CD4-positive, alpha-beta T cell (primary cell): ENCODE measurements at regions not wholly inside any gene's neighbourhood (a gene's known extent, or its start where the extent isn't known, plus 50 kb on each side); places are given as distances from the start of the nearest gene placed in this dataset.

ENCODE experiments used
- ATAC-seq: fragments of 200-7000 bp; cut with Tn5 transposase; one replicate; pipeline ENCODE4 v1.10.0; 2022; ENCODE audit warnings: mild to moderate bottlenecking; ENCODE audit not compliant: poor library complexity
- CTCF ChIA-PET: fragments of 350-600 bp; sonication (Branson Sonifier 250); formaldehyde crosslinking; loops from one replicate; lab custom pipeline; 2021; ENCODE audit warnings: antibody characterized with exemption, inconsistent platforms; lab: Charles Lee
- POLR2A ChIA-PET: fragments of 350-600 bp; sonication (Branson Sonifier 250); formaldehyde crosslinking; loops from one replicate; lab custom pipeline; 2021; ENCODE audit warnings: antibody characterized with exemption, inconsistent platforms; lab: Charles Lee
- DNase-seq, 14 experiments: peaks; one replicate each; pipeline ENCODE4 v3.0.0-alpha.2; 2013 to 2020; ENCODE audit warnings: mixed read lengths in 2 of 14
- H3K27ac ChIP-seq, 2 donors: one replicate each; pipeline versions ENCODE4 v1.5.1 to v1.7.0; 2013; ENCODE audit warnings: low read length in 2 of 2, low read depth in 1 of 2, mild to moderate bottlenecking in 1 of 2
- H3K27me3 ChIP-seq, 2 experiments: 1 replicate in 1 of 2; 2 replicates in 1 of 2; pipeline versions ENCODE4 v1.6.1 to v1.7.0; 2013; ENCODE audit warnings: low read length in 2 of 2, control low read depth in 1 of 2, mild to moderate bottlenecking in 1 of 2, moderate library complexity in 1 of 2; ENCODE audit not compliant: insufficient read depth in 2 of 2, control insufficient read depth in 1 of 2
- H3K36me3 ChIP-seq: one replicate; pipeline ENCODE4 v1.6.1; 2013; ENCODE audit warnings: low read length, control low read depth; ENCODE audit not compliant: insufficient read depth
- H3K4me1 ChIP-seq: one replicate; pipeline ENCODE4 v1.6.1; 2013; ENCODE audit warnings: low read length, control low read depth; ENCODE audit not compliant: insufficient read depth
- H3K4me3 ChIP-seq: one replicate; pipeline ENCODE4 v1.5.1; 2013; ENCODE audit warnings: mild to moderate bottlenecking, low read length, moderate library complexity
- H3K9me3 ChIP-seq, 2 experiments: 1 replicate in 1 of 2; 2 replicates in 1 of 2; pipeline versions ENCODE4 v1.6.1 to v1.7.0; 2013; ENCODE audit warnings: low read length in 2 of 2, mild to moderate bottlenecking in 2 of 2, control low read depth in 1 of 2, moderate library complexity in 1 of 2; ENCODE audit not compliant: control insufficient read depth in 1 of 2, insufficient read depth in 1 of 2
- H3K27ac Mint-ChIP-seq: one replicate; pipeline ENCODE4 v1.8.0; 2020; ENCODE audit warnings: mixed read lengths
- H3K27me3 Mint-ChIP-seq: one replicate; pipeline ENCODE4 v1.8.0; 2021; ENCODE audit warnings: mixed read lengths
- H3K36me3 Mint-ChIP-seq: one replicate; pipeline ENCODE4 v1.8.0; 2021; ENCODE audit warnings: low read depth, mixed read lengths
- H3K4me1 Mint-ChIP-seq: one replicate; pipeline ENCODE4 v1.8.0; 2021; ENCODE audit warnings: low read depth, mixed read lengths
- H3K4me3 Mint-ChIP-seq: one replicate; pipeline ENCODE4 v1.8.0; 2020; ENCODE audit warnings: mild to moderate bottlenecking, mixed read lengths
- H3K9me3 Mint-ChIP-seq: one replicate; pipeline ENCODE4 v1.8.0; 2020; ENCODE audit warnings: mixed read lengths
- intact Hi-C, 2 experiments: fragments of 100-400 bp; cut with DNase I in 1 of 2; cut with micrococcal nuclease in 1 of 2; formaldehyde crosslinking; loops; one replicate each; pipeline versions ENCODE4 v1.15.1 to v1.9.0; 2023 to 2025; cut with DNase I, micrococcal nuclease
- TF ChIP-seq, protein P1 (sequence below): fragments of 200-600 bp; IDR thresholded peaks from one replicate; pipeline ENCODE4 v1.8.0; 2022; ENCODE audit warnings: antibody characterized with exemption, mild to moderate bottlenecking

DNA sequence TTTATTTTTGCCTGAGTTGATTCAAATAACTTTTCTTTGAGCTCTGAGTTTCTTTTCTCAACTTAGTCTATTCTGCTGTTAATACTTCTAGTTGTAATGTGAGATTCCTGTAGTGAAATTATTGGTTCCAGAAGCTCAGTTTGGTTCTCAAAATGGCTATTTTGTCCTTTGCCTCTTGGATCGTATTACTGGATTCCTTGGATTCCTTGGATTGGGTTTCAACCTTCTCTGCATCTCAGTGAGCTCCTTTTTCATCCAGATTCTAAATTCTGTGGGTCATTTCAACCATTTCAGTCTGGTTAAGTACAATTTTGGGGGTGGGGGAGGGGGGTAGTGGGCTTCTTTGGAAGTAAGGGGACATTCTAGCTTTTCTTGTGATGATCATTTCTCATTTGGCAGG, 341.1 kb upstream of the CNTN5 start:
- POLR2A ChIA-PET: no interaction called here
- CTCF ChIA-PET: interaction anchor here (0.7 kb wide), 1 partner anchor 1573 kb away, joined by 4 read pairs; no protein-coding TSS in a partner anchor
- Mint-ChIP-seq H3K36me3 (no peaks in the 10 kb centered on the region), H3K9me3 (peaks cover 12% of the 10 kb centered on the region), H3K4me1 (no peaks in the 10 kb centered on the region), H3K27me3 (no peaks in the 10 kb centered on the region), H3K4me3 (no peak overlapping the region), H3K27ac (no peak overlapping the region)
- intact Hi-C loops: no loop called here
- TF ChIP-seq, protein P1, sequence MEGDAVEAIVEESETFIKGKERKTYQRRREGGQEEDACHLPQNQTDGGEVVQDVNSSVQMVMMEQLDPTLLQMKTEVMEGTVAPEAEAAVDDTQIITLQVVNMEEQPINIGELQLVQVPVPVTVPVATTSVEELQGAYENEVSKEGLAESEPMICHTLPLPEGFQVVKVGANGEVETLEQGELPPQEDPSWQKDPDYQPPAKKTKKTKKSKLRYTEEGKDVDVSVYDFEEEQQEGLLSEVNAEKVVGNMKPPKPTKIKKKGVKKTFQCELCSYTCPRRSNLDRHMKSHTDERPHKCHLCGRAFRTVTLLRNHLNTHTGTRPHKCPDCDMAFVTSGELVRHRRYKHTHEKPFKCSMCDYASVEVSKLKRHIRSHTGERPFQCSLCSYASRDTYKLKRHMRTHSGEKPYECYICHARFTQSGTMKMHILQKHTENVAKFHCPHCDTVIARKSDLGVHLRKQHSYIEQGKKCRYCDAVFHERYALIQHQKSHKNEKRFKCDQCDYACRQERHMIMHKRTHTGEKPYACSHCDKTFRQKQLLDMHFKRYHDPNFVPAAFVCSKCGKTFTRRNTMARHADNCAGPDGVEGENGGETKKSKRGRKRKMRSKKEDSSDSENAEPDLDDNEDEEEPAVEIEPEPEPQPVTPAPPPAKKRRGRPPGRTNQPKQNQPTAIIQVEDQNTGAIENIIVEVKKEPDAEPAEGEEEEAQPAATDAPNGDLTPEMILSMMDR: no peak
- ATAC-seq (no peak), DNase-seq (no peak)
- no peaks in the 10 kb centered on the region for H3K36me3 ChIP-seq
- no peaks in the 10 kb centered on the region for H3K27me3 ChIP-seq
- peaks cover 5 to 18% of the 10 kb centered on the region in 2 experiments for H3K9me3 ChIP-seq
- no peak overlapping the region for H3K4me3 ChIP-seq
- H3K27ac ChIP-seq: no peak overlapping the region
- no peaks in the 10 kb centered on the region for H3K4me1 ChIP-seq

DNA sequence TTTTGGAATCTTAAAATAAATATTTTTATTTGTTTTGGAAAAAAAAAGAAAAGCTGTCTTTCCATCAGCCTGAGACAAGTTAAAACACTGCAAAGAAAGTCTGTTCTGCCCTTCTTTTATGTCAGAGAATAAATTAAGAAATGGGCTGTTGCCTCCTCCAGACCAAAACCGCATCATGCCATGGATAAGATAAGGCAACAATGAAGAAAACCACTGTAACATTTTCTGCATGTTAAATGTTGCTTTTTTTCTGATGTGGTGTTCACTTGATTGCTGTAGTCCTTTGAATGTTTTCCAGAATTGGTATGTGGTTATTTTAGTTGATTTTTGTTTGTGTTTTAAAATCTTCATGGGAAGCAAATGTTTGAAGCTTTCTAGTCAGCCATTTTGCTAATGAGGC, 319.2 kb upstream of the CNTN5 start:
- Histone ChIP-seq H3K4me1 (no peaks in the 10 kb centered on the region), H3K4me3 (no peak overlapping the region), H3K9me3 (peaks cover 0 to 9% of the 10 kb centered on the region in 2 experiments), H3K36me3 (no peaks in the 10 kb centered on the region), H3K27ac (no peak overlapping the region), H3K27me3 (no peaks in the 10 kb centered on the region)
- Mint-ChIP-seq H3K4me1 (no peaks in the 10 kb centered on the region), H3K9me3 (peaks cover 7% of the 10 kb centered on the region), H3K4me3 (no peak overlapping the region), H3K36me3 (no peaks in the 10 kb centered on the region), H3K27ac (no peak overlapping the region), H3K27me3 (no peaks in the 10 kb centered on the region)
- TF ChIP-seq, protein P1: no peak
- POLR2A ChIA-PET: no interaction called here
- ATAC-seq (no peak), DNase-seq (no peak)
- CTCF ChIA-PET: no interaction called here
- intact Hi-C loops: no loop called here

DNA sequence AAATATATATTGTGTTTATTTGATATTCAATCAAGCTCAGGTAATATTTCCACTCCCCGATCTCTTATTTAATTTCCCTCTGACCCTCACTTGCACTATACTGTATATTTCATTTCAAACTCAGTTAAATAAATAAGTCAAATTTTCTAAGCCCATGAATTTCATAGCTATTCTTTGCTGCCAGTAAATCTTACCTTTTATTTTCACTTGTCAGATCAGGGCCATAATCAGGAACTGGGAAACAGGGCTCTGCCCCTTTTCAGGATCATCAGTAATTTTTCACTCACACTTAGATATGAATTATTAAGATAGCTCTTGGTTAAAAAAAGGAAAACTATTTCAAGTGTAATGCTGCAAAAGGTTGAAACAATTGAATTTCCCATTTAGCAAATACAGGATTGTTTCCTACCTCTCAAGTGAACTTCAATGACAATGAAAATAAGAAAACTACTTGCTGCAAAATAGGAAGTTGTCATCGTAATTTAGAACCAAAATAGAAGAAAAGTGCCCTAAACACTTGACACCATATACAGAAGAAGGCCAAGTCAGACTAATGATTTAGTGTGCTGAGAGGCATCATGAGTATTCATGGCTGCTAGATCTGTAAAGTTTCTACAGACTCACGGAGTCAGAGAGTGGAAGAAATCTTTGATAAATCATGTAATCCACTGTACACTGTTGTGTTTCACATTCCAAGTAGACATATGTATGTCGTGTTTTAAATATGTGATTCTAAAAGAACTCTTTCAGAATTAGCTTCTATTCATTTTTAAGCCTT, 316.8 kb upstream of the CNTN5 start:
- Histone ChIP-seq H3K36me3 (no peaks in the 10 kb centered on the region), H3K27ac (no peak overlapping the region), H3K9me3 (peaks cover 0 to 18% of the 10 kb centered on the region in 2 experiments), H3K4me3 (no peak overlapping the region), H3K27me3 (no peaks in the 10 kb centered on the region), H3K4me1 (no peaks in the 10 kb centered on the region)
- TF ChIP-seq, protein P1: no peak
- DNase-seq (no peak), ATAC-seq (no peak)
- Mint-ChIP-seq H3K4me1 (no peaks in the 10 kb centered on the region), H3K27ac (no peak overlapping the region), H3K27me3 (no peaks in the 10 kb centered on the region), H3K36me3 (no peaks in the 10 kb centered on the region), H3K9me3 (peaks cover 7% of the 10 kb centered on the region), H3K4me3 (no peak overlapping the region)
- intact Hi-C loops: no loop called here
- ChIA-PET CTCF (no interaction called here), POLR2A (no interaction called here)
